Suppressor macrophage treated with lipopolysaccharide for 1 hour (primary cell): ENCODE measurements at regions not wholly inside any gene's neighbourhood (a gene's known extent, or its start where the extent isn't known, plus 50 kb on each side); places are given as distances from the start of the nearest gene placed in this dataset.
"Not testable (repeated sequence)": the region's sequence is repeated elsewhere in the genome, so short reads cannot be mapped to it uniquely, and the experiment has no call there.

Experiments used
- DNase-seq, 3 donors: peaks; one replicate each; pipeline ENCODE4 v3.0.0-alpha.2; 2020 to 2022

GRCh38 chr15:22684786-22685185 lies 101.7 kb upstream of the NIPA1 start:
- DNase-seq, result not testable (repeated sequence)

- not testable (repeated sequence) for DNase-seq
Measured at GRCh38 chr15:22699881-22700280, 86.6 kb upstream of the NIPA1 start.

- not testable (repeated sequence) for DNase-seq
Measured at GRCh38 chr15:22710831-22711341, 75.6 kb upstream of the NIPA1 start.

- not testable (repeated sequence) for DNase-seq
Measured at GRCh38 chr15:22713933-22714332, 72.5 kb upstream of the NIPA1 start.

GRCh38 chr15:22714358-22715132 lies 71.9 kb upstream of the NIPA1 start:
- peak in 1 of 3 donors; percentile 4 for DNase-seq

GRCh38 chr15:22715133-22715845 lies 71.2 kb upstream of the NIPA1 start:
- DNase-seq, result not testable (repeated sequence)

- DNase-seq, result peak in 2 of 3 donors; percentile 2 to 24
Measured at GRCh38 chr15:22719980-22720379, 66.5 kb upstream of the NIPA1 start.

- DNase-seq, result not testable (repeated sequence)
Measured at GRCh38 chr15:22726104-22726503, 60.3 kb upstream of the NIPA1 start.

GRCh38 chr15:22735067-22735466 lies 51.4 kb upstream of the NIPA1 start:
- not testable (repeated sequence) for DNase-seq

GRCh38 chr15:22735781-22736180 lies 50.7 kb upstream of the NIPA1 start:
- DNase-seq, result no peak

- not testable (repeated sequence) for DNase-seq
Measured at GRCh38 chr15:22736200-22736599, 50.2 kb upstream of the NIPA1 start.
